H1 (cell line): ENCODE measurements at regions not wholly inside any gene's neighbourhood (a gene's known extent, or its start where the extent isn't known, plus 50 kb on each side); places are given as distances from the start of the nearest gene placed in this dataset.

Experiments
- CEBPB ChIP-seq: IDR thresholded peaks from 2 replicates; pipeline ENCODE4 v1.6.1; 2012; ENCODE audit warnings: low read depth, low read length
- EP300 ChIP-seq, 2 experiments: IDR thresholded peaks; 1 replicate in 1 of 2; 2 replicates in 1 of 2; pipeline ENCODE4 v1.6.1; 2011 to 2012; ENCODE audit warnings: low read depth in 2 of 2, low read length in 2 of 2, mild to moderate bottlenecking in 2 of 2, borderline replicate concordance in 1 of 2, inconsistent platforms in 1 of 2, moderate library complexity in 1 of 2
- EZH2 ChIP-seq: fragments of 200-600 bp; sonication (generic); IDR thresholded peaks from 2 replicates; pipeline ENCODE4 v1.7.1; 2012; ENCODE audit warnings: low read depth, mild to moderate bottlenecking, moderate library complexity, low read length, inconsistent platforms; ENCODE audit not compliant: severe bottlenecking
- FOSL1 ChIP-seq: IDR thresholded peaks from 2 replicates; pipeline ENCODE4 v1.6.1; 2011; ENCODE audit warnings: mild to moderate bottlenecking, low read depth, low read length, moderate library complexity; ENCODE audit not compliant: insufficient read depth
- GABPA ChIP-seq: IDR thresholded peaks from 2 replicates; pipeline ENCODE4 v1.6.1; 2011; ENCODE audit warnings: mild to moderate bottlenecking, low read length, moderate library complexity, borderline replicate concordance; ENCODE audit not compliant: insufficient read depth
- POLR2A ChIP-seq, 2 experiments: IDR thresholded peaks; 1 replicate in 1 of 2; 2 replicates in 1 of 2; pipeline ENCODE4 v1.6.1; 2011; ENCODE audit warnings: low read depth in 2 of 2, low read length in 2 of 2, mild to moderate bottlenecking in 2 of 2; ENCODE audit errors: control extremely low read depth in 1 of 2
- TAF7 ChIP-seq: optimal IDR thresholded peaks from 2 replicates; pipeline ENCODE3; 2011; ENCODE audit warnings: low read depth, mild to moderate bottlenecking, inconsistent platforms, low read length, moderate library complexity, borderline replicate concordance
- TF ChIP-seq, protein P1 (sequence below): fragments of 300-600 bp; sonication (generic); IDR thresholded peaks from 2 replicates; pipeline ENCODE4 v1.7.1; 2012; ENCODE audit warnings: low read length, moderate library complexity, mild to moderate bottlenecking, inconsistent platforms; ENCODE audit not compliant: insufficient replicate concordance
- TF ChIP-seq, protein P2 (sequence below): IDR thresholded peaks from 2 replicates; pipeline ENCODE4 v1.6.1; 2011; ENCODE audit warnings: low read depth, mild to moderate bottlenecking, low read length; ENCODE audit not compliant: insufficient read depth
- TF ChIP-seq, protein P3 (sequence below): IDR thresholded peaks from 2 replicates; pipeline ENCODE4 v1.6.1; 2011; ENCODE audit warnings: low read length, improper control_type of control experiment

GRCh38 chr7:10789170-10789569 lies 184.5 kb upstream of the PHF14 start (continued):
- TF ChIP-seq, protein P1, sequence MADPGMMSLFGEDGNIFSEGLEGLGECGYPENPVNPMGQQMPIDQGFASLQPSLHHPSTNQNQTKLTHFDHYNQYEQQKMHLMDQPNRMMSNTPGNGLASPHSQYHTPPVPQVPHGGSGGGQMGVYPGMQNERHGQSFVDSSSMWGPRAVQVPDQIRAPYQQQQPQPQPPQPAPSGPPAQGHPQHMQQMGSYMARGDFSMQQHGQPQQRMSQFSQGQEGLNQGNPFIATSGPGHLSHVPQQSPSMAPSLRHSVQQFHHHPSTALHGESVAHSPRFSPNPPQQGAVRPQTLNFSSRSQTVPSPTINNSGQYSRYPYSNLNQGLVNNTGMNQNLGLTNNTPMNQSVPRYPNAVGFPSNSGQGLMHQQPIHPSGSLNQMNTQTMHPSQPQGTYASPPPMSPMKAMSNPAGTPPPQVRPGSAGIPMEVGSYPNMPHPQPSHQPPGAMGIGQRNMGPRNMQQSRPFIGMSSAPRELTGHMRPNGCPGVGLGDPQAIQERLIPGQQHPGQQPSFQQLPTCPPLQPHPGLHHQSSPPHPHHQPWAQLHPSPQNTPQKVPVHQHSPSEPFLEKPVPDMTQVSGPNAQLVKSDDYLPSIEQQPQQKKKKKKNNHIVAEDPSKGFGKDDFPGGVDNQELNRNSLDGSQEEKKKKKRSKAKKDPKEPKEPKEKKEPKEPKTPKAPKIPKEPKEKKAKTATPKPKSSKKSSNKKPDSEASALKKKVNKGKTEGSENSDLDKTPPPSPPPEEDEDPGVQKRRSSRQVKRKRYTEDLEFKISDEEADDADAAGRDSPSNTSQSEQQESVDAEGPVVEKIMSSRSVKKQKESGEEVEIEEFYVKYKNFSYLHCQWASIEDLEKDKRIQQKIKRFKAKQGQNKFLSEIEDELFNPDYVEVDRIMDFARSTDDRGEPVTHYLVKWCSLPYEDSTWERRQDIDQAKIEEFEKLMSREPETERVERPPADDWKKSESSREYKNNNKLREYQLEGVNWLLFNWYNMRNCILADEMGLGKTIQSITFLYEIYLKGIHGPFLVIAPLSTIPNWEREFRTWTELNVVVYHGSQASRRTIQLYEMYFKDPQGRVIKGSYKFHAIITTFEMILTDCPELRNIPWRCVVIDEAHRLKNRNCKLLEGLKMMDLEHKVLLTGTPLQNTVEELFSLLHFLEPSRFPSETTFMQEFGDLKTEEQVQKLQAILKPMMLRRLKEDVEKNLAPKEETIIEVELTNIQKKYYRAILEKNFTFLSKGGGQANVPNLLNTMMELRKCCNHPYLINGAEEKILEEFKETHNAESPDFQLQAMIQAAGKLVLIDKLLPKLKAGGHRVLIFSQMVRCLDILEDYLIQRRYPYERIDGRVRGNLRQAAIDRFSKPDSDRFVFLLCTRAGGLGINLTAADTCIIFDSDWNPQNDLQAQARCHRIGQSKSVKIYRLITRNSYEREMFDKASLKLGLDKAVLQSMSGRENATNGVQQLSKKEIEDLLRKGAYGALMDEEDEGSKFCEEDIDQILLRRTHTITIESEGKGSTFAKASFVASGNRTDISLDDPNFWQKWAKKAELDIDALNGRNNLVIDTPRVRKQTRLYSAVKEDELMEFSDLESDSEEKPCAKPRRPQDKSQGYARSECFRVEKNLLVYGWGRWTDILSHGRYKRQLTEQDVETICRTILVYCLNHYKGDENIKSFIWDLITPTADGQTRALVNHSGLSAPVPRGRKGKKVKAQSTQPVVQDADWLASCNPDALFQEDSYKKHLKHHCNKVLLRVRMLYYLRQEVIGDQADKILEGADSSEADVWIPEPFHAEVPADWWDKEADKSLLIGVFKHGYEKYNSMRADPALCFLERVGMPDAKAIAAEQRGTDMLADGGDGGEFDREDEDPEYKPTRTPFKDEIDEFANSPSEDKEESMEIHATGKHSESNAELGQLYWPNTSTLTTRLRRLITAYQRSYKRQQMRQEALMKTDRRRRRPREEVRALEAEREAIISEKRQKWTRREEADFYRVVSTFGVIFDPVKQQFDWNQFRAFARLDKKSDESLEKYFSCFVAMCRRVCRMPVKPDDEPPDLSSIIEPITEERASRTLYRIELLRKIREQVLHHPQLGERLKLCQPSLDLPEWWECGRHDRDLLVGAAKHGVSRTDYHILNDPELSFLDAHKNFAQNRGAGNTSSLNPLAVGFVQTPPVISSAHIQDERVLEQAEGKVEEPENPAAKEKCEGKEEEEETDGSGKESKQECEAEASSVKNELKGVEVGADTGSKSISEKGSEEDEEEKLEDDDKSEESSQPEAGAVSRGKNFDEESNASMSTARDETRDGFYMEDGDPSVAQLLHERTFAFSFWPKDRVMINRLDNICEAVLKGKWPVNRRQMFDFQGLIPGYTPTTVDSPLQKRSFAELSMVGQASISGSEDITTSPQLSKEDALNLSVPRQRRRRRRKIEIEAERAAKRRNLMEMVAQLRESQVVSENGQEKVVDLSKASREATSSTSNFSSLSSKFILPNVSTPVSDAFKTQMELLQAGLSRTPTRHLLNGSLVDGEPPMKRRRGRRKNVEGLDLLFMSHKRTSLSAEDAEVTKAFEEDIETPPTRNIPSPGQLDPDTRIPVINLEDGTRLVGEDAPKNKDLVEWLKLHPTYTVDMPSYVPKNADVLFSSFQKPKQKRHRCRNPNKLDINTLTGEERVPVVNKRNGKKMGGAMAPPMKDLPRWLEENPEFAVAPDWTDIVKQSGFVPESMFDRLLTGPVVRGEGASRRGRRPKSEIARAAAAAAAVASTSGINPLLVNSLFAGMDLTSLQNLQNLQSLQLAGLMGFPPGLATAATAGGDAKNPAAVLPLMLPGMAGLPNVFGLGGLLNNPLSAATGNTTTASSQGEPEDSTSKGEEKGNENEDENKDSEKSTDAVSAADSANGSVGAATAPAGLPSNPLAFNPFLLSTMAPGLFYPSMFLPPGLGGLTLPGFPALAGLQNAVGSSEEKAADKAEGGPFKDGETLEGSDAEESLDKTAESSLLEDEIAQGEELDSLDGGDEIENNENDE = no peak
- TF ChIP-seq CEBPB = no peak
- no peak for TF ChIP-seq GABPA
- TF ChIP-seq, protein P2, sequence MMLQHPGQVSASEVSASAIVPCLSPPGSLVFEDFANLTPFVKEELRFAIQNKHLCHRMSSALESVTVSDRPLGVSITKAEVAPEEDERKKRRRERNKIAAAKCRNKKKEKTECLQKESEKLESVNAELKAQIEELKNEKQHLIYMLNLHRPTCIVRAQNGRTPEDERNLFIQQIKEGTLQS = no peak
- TF ChIP-seq FOSL1 = no peak
- no peak for TF ChIP-seq EZH2
- TF ChIP-seq TAF7 = no peak
- TF ChIP-seq EP300 (IDR thresholded peaks at IDR 0.05; ENCODE audit: borderline replicate concordance in 1 of 2, low read depth in 2 of 2, low read length in 2 of 2) = no peak
- TF ChIP-seq, protein P3, sequence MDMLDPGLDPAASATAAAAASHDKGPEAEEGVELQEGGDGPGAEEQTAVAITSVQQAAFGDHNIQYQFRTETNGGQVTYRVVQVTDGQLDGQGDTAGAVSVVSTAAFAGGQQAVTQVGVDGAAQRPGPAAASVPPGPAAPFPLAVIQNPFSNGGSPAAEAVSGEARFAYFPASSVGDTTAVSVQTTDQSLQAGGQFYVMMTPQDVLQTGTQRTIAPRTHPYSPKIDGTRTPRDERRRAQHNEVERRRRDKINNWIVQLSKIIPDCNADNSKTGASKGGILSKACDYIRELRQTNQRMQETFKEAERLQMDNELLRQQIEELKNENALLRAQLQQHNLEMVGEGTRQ = no peak
- TF ChIP-seq POLR2A (IDR thresholded peaks at IDR 0.05; ENCODE audit: control extremely low read depth in 1 of 2, low read depth in 2 of 2, low read length in 2 of 2) = no peak
